ENCODE measurements at regions not wholly inside any gene's neighbourhood (a gene's known extent, or its start where the extent isn't known, plus 50 kb on each side); places are given as distances from the start of the nearest gene placed in this dataset.

GRCh38 chr2:14720739-14721138 lies 88.2 kb downstream of the LRATD1 start:
- TF ChIP-seq CTCF (IDR thresholded peaks at IDR 0.05) (no peak), EZH2 (IDR thresholded peaks at IDR 0.05; ENCODE audit: borderline replicate concordance, insufficient read depth, low read depth, low read length, poor library complexity, severe bottlenecking) (no peak)

Measured in B cell (primary cell).